OCI-LY1 (cell line): ENCODE measurements at regions not wholly inside any gene's neighbourhood (a gene's known extent, or its start where the extent isn't known, plus 50 kb on each side); places are given as distances from the start of the nearest gene placed in this dataset.
A peak's percentile ranks its signal among the peaks of the same experiment; 100 is the strongest.

Source experiments
- H2AFZ ChIP-seq: fragments of 200-600 bp; sonication (generic), shearing (Covaris generic); 2 replicates; pipeline ENCODE4 v1.6.0; 2014; ENCODE audit warnings: antibody characterized with exemption, mild to moderate bottlenecking, low read length
- H3F3A ChIP-seq: fragments of 200-600 bp; sonication (generic), shearing (Covaris generic); 2 replicates; pipeline ENCODE4 v1.6.0; 2014; ENCODE audit warnings: mild to moderate bottlenecking, antibody characterized with exemption, low read length, moderate library complexity; ENCODE audit not compliant: insufficient read depth
- H3K27ac ChIP-seq: fragments of 200-600 bp; sonication (generic); 2 replicates; pipeline ENCODE4 v1.5.1; 2014; ENCODE audit warnings: low read length, mixed run types, mild to moderate bottlenecking, low read depth; ENCODE audit not compliant: poor library complexity, severe bottlenecking
- H3K27me3 ChIP-seq: fragments of 200-600 bp; sonication (generic); 2 replicates; pipeline ENCODE4 v1.6.0; 2014; ENCODE audit warnings: antibody characterized with exemption, mild to moderate bottlenecking, low read length, moderate library complexity; ENCODE audit not compliant: insufficient read depth
- H3K36me3 ChIP-seq: fragments of 200-600 bp; sonication (generic); 2 replicates; pipeline ENCODE4 v1.6.1; 2014; ENCODE audit warnings: mild to moderate bottlenecking, antibody characterized with exemption, low read length, moderate library complexity, mixed read lengths; ENCODE audit not compliant: insufficient read depth
- H3K4me1 ChIP-seq: fragments of 200-600 bp; sonication (generic); 2 replicates; pipeline ENCODE4 v1.5.1; 2014; ENCODE audit warnings: mild to moderate bottlenecking, low read length, moderate library complexity; ENCODE audit not compliant: insufficient read depth, severe bottlenecking
- H3K4me2 ChIP-seq: fragments of 200-600 bp; sonication (generic), shearing (Covaris generic); 2 replicates; pipeline ENCODE4 v1.6.1; 2014; ENCODE audit warnings: low read length
- H3K4me3 ChIP-seq: fragments of 200-600 bp; sonication (generic); 2 replicates; pipeline ENCODE4 v1.5.1; 2014; ENCODE audit warnings: low read length, low read depth, mild to moderate bottlenecking, mixed read lengths; ENCODE audit not compliant: poor library complexity, severe bottlenecking
- H3K79me2 ChIP-seq: fragments of 200-600 bp; shearing (Covaris generic); 2 replicates; pipeline ENCODE4 v1.6.1; 2016; ENCODE audit warnings: mixed run types, low read length, mixed read lengths; ENCODE audit not compliant: insufficient read depth
- H3K9ac ChIP-seq: fragments of 200-600 bp; sonication (generic), shearing (Covaris generic); 2 replicates; pipeline ENCODE4 v1.6.1; 2014; ENCODE audit warnings: mild to moderate bottlenecking, low read length, mixed read lengths
- H3K9me2 ChIP-seq: fragments of 200-600 bp; sonication (generic), shearing (Covaris generic); 2 replicates; pipeline ENCODE4 v1.6.1; 2014; ENCODE audit warnings: low read depth, mild to moderate bottlenecking, low read length, mixed read lengths
- H3K9me3 ChIP-seq: fragments of 200-600 bp; shearing (Covaris generic); 2 replicates; pipeline ENCODE4 v1.6.1; 2014; ENCODE audit warnings: low read length, mixed read lengths
- H4K20me1 ChIP-seq: fragments of 200-600 bp; sonication (generic), shearing (Covaris generic); 2 replicates; pipeline ENCODE4 v1.6.0; 2016; ENCODE audit warnings: mild to moderate bottlenecking, low read length; ENCODE audit not compliant: insufficient read depth
- EZH2 ChIP-seq: fragments of 200-600 bp; sonication (generic), shearing (Covaris generic); IDR thresholded peaks from 2 replicates; pipeline ENCODE4 v1.8.0; 2017; ENCODE audit warnings: borderline replicate concordance, mixed run types, mild to moderate bottlenecking, antibody characterized with exemption, low read length, moderate library complexity, mixed read lengths
- TF ChIP-seq, protein P1 (sequence below): fragments of 200-600 bp; sonication (generic), shearing (Covaris generic); IDR thresholded peaks from 2 replicates; pipeline ENCODE4 v1.5.1; 2017; ENCODE audit warnings: mild to moderate bottlenecking, antibody characterized with exemption, low read length, moderate library complexity, mixed read lengths

GRCh38 chr19:29450812-29451211, 75.0 kb upstream of the VSTM2B start:
- no peak for TF ChIP-seq EZH2
- TF ChIP-seq, protein P1, sequence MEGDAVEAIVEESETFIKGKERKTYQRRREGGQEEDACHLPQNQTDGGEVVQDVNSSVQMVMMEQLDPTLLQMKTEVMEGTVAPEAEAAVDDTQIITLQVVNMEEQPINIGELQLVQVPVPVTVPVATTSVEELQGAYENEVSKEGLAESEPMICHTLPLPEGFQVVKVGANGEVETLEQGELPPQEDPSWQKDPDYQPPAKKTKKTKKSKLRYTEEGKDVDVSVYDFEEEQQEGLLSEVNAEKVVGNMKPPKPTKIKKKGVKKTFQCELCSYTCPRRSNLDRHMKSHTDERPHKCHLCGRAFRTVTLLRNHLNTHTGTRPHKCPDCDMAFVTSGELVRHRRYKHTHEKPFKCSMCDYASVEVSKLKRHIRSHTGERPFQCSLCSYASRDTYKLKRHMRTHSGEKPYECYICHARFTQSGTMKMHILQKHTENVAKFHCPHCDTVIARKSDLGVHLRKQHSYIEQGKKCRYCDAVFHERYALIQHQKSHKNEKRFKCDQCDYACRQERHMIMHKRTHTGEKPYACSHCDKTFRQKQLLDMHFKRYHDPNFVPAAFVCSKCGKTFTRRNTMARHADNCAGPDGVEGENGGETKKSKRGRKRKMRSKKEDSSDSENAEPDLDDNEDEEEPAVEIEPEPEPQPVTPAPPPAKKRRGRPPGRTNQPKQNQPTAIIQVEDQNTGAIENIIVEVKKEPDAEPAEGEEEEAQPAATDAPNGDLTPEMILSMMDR: no peak
- Histone ChIP-seq H3K9me3 (no peaks in the 10 kb centered on the region), H3K9ac (no peak overlapping the region), H3K27me3 (no peaks in the 10 kb centered on the region), H3K4me2 (no peak overlapping the region), H3K4me1 (no peaks in the 10 kb centered on the region), H3F3A (no peaks in the 10 kb centered on the region), H3K4me3 (no peak overlapping the region), H3K79me2 (no peaks in the 10 kb centered on the region), H3K9me2 (no peaks in the 10 kb centered on the region), H2AFZ (no peak overlapping the region), H4K20me1 (no peaks in the 10 kb centered on the region), H3K36me3 (no peaks in the 10 kb centered on the region), H3K27ac (no peak overlapping the region)

DNA sequence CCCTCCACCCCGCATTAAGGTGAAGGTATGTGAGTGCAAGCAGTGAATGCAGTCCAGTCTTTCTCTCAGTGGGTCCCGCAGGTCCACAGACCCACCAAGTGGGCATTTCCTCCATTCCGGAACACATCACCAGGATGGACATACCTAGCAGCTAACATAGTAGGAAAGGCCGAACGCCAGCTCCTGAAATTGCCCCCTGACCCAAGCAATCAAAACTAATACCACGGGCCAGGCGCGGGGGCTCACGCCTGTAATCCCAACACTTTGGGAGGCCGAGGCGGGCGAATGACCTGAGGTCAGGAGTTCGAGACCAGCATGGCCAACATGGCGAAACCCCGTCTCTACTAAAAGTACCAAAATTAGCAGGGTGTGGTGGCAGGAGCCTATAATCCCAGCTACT, 71.7 kb upstream of the VSTM2B start:
- H2AFZ ChIP-seq: no peak overlapping the region
- no peaks in the 10 kb centered on the region for H4K20me1 ChIP-seq
- H3K27me3 ChIP-seq: no peaks in the 10 kb centered on the region
- H3K27ac ChIP-seq: no peak overlapping the region
- H3F3A ChIP-seq: no peaks in the 10 kb centered on the region
- no peak overlapping the region for H3K4me3 ChIP-seq
- no peak for TF ChIP-seq EZH2
- H3K79me2 ChIP-seq: no peaks in the 10 kb centered on the region
- H3K4me2 ChIP-seq: no peak overlapping the region
- no peak overlapping the region for H3K9ac ChIP-seq
- H3K36me3 ChIP-seq: no peaks in the 10 kb centered on the region
- H3K4me1 ChIP-seq: no peaks in the 10 kb centered on the region
- 0 out of 2 replicates have a peak, but pooled peaks cover 2% of the 10 kb centered on the region for H3K9me3 ChIP-seq
- H3K9me2 ChIP-seq: no peaks in the 10 kb centered on the region

GRCh38 chr19:29457413-29457812, 68.4 kb upstream of the VSTM2B start:
- Histone ChIP-seq H3K9me3 (0 out of 2 replicates have a peak, but pooled peaks cover 2% of the 10 kb centered on the region), H3K4me1 (no peaks in the 10 kb centered on the region), H3K9me2 (no peaks in the 10 kb centered on the region), H3K27me3 (no peaks in the 10 kb centered on the region), H3K79me2 (no peaks in the 10 kb centered on the region), H3F3A (no peaks in the 10 kb centered on the region), H3K27ac (no peak overlapping the region), H3K4me2 (no peak overlapping the region), H4K20me1 (no peaks in the 10 kb centered on the region), H3K36me3 (no peaks in the 10 kb centered on the region), H3K9ac (no peak overlapping the region), H3K4me3 (no peak overlapping the region), H2AFZ (no peak overlapping the region)
- TF ChIP-seq, protein P1: no peak
- no peak for TF ChIP-seq EZH2

- Histone ChIP-seq H3K4me3 (no peak overlapping the region), H3K36me3 (no peaks in the 10 kb centered on the region), H3K27ac (no peak overlapping the region), H3K27me3 (no peaks in the 10 kb centered on the region), H3K4me1 (no peaks in the 10 kb centered on the region), H3K9ac (no peak overlapping the region), H2AFZ (no peak overlapping the region), H3K9me2 (no peaks in the 10 kb centered on the region), H3K9me3 (no peaks in the 10 kb centered on the region), H3K79me2 (no peaks in the 10 kb centered on the region), H4K20me1 (no peaks in the 10 kb centered on the region), H3F3A (no peaks in the 10 kb centered on the region), H3K4me2 (no peak overlapping the region)
- TF ChIP-seq, protein P1: peak; percentile 63
- TF ChIP-seq EZH2: no peak
Observed at GRCh38 chr19:29467824-29468401, 57.9 kb upstream of the VSTM2B start.
